Thoracic aorta (tissue), 2 donors: ENCODE measurements at regions not wholly inside any gene's neighbourhood (a gene's known extent, or its start where the extent isn't known, plus 50 kb on each side); places are given as distances from the start of the nearest gene placed in this dataset.

ENCODE experiments used
- ATAC-seq: fragments of 150-250 bp; one replicate; pipeline ENCODE4 v1.8.0; 2017; ENCODE audit warnings: low read depth; ENCODE audit not compliant: insufficient number of reproducible peaks, low FRiP score
- DNase-seq: peaks from one replicate; pipeline ENCODE4 v3.0.0-alpha.2; 2020; ENCODE audit warnings: low spot score
- H3K27ac ChIP-seq, 2 donors: fragments of 200-600 bp; sonication (generic); 1 replicate in 1 of 2; 2 replicates in 1 of 2; pipeline ENCODE4 v1.5.1; 2016; ENCODE audit warnings: mild to moderate bottlenecking in 2 of 2, moderate library complexity in 2 of 2
- H3K27me3 ChIP-seq: fragments of 200-600 bp; sonication (generic); replicated peaks from 2 replicates; pipeline ENCODE4 v1.6.0; 2016; ENCODE audit warnings: mild to moderate bottlenecking; ENCODE audit not compliant: insufficient read depth
- H3K36me3 ChIP-seq: fragments of 200-600 bp; sonication (generic); one replicate; pipeline ENCODE4 v1.5.1; 2016
- H3K4me1 ChIP-seq, 2 donors: fragments of 200-600 bp; sonication (generic); 1 replicate in 1 of 2; 2 replicates in 1 of 2; pipeline versions ENCODE4 v1.5.1 to v1.6.0; 2016; ENCODE audit warnings: low read depth in 2 of 2, mild to moderate bottlenecking in 1 of 2; ENCODE audit not compliant: control insufficient read depth in 1 of 2
- H3K4me3 ChIP-seq: fragments of 200-600 bp; sonication (generic); 2 replicates; pipeline ENCODE4 v1.5.1; 2016; ENCODE audit warnings: mild to moderate bottlenecking
- H3K9me3 ChIP-seq: fragments of 200-600 bp; sonication (generic); 2 replicates; pipeline ENCODE4 v1.5.1; 2016
- CTCF ChIP-seq: fragments of 200-600 bp; sonication (generic); IDR thresholded peaks from one replicate; pipeline ENCODE4 v1.5.1; 2019; ENCODE audit warnings: antibody characterized with exemption

- H3K4me1 ChIP-seq, result no peaks in the 10 kb centered on the region
- TF ChIP-seq CTCF, result no peak
- H3K9me3 ChIP-seq, result no peaks in the 10 kb centered on the region
- H3K27ac ChIP-seq, result no peak overlapping the region
- H3K36me3 ChIP-seq, result no peaks in the 10 kb centered on the region
- no peaks in the 10 kb centered on the region for H3K27me3 ChIP-seq
- ATAC-seq, result no peak
- H3K4me3 ChIP-seq, result no peak overlapping the region
- no peak for DNase-seq
Observed at GRCh38 chr2:12071318-12071717, 324.9 kb downstream of the LPIN1 start.

GRCh38 chr2:12073217-12073852 lies 326.9 kb downstream of the LPIN1 start:
- no peaks in the 10 kb centered on the region for H3K9me3 ChIP-seq
- no peak overlapping the region for H3K27ac ChIP-seq
- no peak for TF ChIP-seq CTCF
- no peak overlapping the region for H3K4me3 ChIP-seq
- no peaks in the 10 kb centered on the region for H3K4me1 ChIP-seq
- DNase-seq, result no peak
- no peaks in the 10 kb centered on the region for H3K27me3 ChIP-seq
- ATAC-seq, result no peak
- no peaks in the 10 kb centered on the region for H3K36me3 ChIP-seq

- no peaks in the 10 kb centered on the region for H3K4me1 ChIP-seq
- H3K27me3 ChIP-seq, result no peaks in the 10 kb centered on the region
- no peak overlapping the region for H3K4me3 ChIP-seq
- no peak for ATAC-seq
- DNase-seq, result no peak
- no peaks in the 10 kb centered on the region for H3K9me3 ChIP-seq
- no peak for TF ChIP-seq CTCF
- H3K27ac ChIP-seq, result no peak overlapping the region
- no peaks in the 10 kb centered on the region for H3K36me3 ChIP-seq
Observed at GRCh38 chr2:12074126-12074844, 327.9 kb downstream of the LPIN1 start.

- Histone ChIP-seq H3K4me3 (no peak overlapping the region), H3K27me3 (no peaks in the 10 kb centered on the region), H3K9me3 (no peaks in the 10 kb centered on the region), H3K4me1 (no peaks in the 10 kb centered on the region), H3K36me3 (no peaks in the 10 kb centered on the region), H3K27ac (no peak overlapping the region)
- DNase-seq, result no peak
- no peak for ATAC-seq
- no peak for TF ChIP-seq CTCF
Observed at GRCh38 chr2:12074845-12075217, 328.4 kb downstream of the LPIN1 start.

- DNase-seq (no peak), ATAC-seq (no peak)
- Histone ChIP-seq H3K27ac (no peak overlapping the region), H3K4me1 (no peaks in the 10 kb centered on the region), H3K9me3 (no peaks in the 10 kb centered on the region), H3K4me3 (no peak overlapping the region), H3K36me3 (no peaks in the 10 kb centered on the region), H3K27me3 (no peaks in the 10 kb centered on the region)
- TF ChIP-seq CTCF, result no peak
Observed at GRCh38 chr2:12075603-12076002, 329.2 kb downstream of the LPIN1 start.
